GM21737 (cell line): ENCODE measurements at regions not wholly inside any gene's neighbourhood (a gene's known extent, or its start where the extent isn't known, plus 50 kb on each side); places are given as distances from the start of the nearest gene placed in this dataset.
"Not testable (repeated sequence)": the region's sequence is repeated elsewhere in the genome, so short reads cannot be mapped to it uniquely, and the experiment has no call there.

ENCODE experiments used
- ATAC-seq: cut with Tn5 transposase; IDR thresholded peaks from one replicate; pipeline ENCODE4 v1.9.1; 2021; ENCODE audit warnings: mild to moderate bottlenecking, moderate library complexity; ENCODE audit not compliant: unreplicated experiment

DNA sequence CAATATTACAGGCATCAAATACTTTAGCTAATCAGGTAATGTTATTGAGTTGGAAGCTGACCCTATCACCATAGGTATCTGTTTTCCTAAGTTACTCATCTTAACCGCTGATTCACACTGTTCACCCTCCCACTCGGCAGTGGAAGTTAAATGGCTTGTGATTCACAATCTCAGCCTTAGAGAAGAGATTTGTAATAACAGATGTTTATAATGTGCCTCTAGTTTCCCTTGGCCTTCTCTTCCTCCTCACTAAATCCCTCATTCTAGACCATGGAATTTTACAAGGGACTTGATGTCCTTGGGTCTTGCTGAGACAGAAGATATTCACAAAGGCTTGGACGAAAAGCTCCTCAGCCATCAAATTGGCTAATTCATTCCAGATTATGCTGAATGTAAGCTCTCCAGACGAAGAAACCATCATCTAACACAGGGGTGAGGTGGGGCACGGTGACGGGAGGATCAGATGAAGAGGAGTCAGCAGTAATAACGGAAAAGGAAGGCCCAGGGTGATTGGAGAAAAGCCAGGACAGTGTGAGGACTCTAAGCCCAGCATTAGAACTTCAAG is 931.7 kb downstream of the MCTP2 start:
- ATAC-seq: no peak

DNA sequence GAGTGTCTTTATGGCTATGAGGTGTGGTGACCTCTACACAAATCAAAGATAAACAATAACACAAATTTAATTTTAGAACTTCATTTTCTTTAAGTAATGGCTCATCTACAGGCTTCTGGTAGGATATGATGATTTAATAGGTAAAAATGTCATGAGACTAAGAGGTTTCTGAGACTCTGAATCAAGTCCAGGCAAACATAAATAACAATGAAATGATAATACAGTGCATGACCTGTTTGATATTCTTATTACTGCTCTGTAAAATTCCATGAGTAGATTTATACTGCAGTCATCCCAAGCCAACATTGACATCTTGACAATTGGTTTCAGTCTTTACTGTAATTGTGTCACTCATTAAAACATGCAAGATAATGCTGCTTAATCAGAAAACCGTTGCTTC is 936.8 kb downstream of the MCTP2 start:
- ATAC-seq: no peak

DNA sequence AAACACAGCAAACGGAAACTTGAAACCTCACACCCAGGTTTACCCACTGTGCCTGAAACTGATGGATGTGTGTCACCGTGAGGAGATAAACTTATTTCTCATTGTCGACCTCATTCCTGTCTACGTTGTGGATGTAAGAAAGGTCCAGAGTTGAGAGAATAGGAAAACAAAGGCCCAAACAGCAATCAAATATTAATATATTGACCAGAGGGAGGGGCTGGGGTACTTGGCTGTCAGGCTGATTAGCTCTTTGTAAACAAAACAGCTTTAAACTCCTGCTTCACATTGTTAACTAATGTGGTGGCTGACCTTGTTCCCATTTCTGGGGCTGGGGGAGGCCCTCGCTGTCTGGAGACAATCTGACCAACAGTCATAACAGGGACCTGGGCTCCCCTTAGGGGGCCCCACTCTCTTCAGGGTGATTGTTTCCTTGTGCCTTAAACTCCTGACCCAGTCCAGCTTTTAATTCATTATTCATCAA is 937.6 kb downstream of the MCTP2 start:
- no peak for ATAC-seq

DNA sequence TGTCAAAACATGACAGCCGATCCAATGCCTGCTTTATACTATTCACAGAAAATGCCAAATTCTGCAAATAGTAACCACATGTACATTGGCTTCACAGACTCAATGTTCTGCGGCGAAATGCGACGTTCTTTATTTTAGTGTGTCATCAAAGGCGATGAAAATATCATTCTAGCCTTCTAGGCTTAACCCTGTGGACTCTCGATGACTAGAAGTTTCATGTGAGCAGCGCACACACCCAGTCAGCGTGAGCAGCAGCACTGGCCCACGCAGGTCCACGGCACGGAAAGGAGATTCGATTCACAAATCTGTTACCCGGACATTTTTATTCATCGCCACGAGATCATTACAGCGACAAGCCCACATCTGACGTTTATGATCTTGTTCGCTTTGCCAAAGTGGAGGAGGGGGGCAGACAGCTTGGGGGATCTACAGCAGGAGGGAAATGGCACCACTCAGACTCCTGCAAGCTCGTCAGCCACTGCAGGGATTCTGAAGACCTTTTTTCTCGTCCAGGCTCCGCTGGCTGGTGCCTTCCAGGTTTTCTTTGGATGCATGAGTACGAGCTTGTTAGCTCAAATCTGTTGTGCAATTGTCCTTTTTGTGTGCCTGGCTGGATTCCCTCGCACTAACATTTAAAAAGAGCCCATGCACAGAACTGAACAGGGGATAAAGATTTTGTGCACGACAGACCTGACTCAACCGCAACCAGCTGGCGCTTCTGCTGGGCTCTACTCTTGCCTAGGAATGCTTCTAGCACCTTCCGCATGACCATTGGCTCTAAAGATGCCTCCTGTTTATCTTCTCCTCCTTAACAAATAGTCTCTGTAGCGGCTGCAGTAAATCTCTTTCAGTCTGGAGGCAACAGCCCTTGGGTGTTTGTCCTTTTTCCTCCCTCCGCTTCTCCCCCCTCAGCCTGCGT is 938.4 kb downstream of the MCTP2 start:
- no peak for ATAC-seq

DNA sequence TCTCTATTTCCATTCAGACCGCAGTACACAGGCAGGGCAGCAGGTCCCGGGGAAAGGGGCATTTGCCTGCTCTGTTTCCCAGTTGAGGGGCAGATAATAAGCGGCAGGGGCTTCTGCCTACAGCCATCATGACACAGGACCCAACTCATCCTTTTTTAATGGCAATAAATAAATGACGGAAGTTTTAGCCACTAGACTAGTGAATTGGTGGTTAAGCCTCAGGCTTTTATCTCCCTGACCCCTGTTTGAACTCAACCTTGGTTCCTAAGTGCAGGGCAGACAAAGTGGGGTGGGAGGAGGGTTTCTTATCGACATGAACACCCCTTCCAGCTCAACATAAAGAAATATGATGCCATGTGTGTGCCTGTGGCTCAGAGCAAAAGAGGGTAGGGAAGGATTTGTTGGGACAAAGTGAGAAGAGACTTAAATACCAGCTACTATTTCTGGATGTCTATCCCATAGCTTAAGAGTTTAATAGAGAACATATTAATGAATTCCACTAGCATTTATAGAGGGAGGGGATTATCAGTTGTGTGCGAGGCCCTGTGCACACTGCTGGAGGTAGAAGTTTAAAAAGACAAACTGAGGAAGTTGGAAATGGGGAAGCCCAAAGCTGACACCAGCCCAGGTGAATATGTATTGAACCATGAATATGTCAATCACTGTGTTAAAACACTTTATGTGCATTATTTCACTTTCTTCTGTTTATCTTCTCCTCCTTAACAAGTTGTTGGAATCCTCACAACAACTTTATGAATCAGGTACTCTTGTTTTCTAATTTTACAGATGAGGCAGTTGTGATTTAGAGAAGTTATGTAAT is 939.4 kb downstream of the MCTP2 start:
- no peak for ATAC-seq

DNA sequence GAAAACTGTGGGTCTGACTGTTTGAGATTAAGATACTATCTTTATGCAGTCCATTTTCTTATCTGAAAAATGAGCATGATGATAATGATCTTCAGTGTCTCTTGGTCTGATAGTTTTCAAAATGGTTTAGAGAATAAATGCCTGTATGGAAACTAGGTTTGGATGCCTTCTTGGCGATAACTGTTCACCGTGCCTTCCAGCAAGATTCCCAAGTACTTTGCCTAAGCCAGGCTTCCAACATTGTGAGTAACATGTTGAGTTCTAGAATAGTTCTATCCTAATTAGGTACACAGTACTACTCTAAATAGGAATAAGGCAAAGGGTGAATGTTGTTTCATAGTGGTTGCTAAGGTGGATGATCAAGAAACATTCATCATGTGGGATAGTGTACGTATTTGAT is 940.2 kb downstream of the MCTP2 start:
- ATAC-seq: no peak

DNA sequence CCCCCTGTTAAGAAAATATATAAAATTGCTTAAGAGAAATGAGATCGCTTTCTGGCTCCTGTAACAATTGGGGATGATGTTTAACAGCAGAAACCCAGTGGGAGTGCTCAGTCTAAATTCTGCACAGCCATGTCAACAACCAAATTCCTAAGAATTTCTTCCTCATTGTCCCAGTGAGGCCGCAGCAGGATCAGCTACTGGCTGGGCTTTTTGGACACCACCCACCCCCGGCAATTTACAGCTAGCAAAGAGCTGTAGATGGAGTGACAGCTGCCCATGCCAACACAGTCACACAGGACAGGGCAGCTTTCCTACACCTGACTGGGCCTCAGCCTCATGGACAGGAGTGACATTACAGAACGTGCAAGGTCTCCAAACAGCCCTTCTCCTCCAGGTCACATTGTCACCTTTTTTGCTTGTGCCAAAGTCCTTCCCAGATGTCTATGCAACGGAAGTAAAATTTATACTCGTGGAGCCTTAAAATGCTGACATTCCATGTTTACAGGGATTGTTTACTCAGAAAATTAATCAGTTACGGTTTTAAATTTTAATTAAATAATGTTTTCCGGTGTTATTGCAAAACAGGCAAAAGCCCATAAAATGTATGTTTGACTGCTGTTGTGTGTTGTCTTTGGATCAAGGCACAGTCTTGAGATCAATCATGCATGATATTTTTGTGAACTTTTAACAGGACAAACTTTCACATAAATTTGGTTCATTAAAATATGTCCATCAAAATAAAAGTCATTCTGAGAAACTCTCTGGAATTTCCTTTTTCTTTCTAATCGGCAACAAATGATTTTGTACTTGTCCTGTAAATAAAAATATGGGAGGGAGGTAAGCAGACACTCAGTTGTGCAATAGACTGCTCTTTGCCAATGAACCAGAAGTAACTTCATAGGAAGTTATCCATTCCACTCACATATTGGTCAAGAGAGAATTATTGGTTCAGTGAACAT is 943.2 kb downstream of the MCTP2 start:
- ATAC-seq: no peak

DNA sequence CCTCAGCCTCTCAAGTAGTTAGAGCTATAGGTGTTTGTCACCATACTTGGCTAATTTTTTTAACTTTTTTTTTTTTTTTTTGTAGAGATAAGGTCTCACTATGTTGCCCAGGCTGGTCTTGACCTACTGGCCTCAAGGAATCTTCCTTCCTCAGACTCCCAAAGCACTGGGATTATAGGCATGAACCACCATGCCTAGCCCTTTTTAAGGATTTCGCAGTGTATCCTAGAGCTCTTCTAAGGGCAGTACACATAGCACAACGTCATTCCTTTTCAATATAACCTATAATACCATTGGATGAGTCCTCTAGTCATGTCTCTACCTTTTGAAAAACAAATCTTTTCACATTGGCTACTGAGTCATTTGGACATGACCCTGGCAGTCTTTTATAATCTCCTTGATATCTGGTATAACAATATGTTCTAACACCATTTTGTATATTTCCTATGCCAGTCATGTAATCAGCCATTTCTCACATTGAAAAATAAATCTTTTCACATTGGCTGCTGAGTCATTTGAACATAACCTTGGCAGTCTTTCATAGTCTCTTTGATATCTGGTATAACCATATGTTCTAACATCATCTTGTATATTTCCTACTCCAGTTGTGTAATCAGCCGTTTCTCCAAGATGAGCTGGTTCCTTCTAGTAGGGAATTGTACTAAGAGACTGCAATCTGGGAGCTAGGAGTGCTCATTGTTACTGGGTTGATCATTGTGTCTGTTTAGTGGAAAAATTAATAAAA is 944.7 kb downstream of the MCTP2 start:
- ATAC-seq: no peak

DNA sequence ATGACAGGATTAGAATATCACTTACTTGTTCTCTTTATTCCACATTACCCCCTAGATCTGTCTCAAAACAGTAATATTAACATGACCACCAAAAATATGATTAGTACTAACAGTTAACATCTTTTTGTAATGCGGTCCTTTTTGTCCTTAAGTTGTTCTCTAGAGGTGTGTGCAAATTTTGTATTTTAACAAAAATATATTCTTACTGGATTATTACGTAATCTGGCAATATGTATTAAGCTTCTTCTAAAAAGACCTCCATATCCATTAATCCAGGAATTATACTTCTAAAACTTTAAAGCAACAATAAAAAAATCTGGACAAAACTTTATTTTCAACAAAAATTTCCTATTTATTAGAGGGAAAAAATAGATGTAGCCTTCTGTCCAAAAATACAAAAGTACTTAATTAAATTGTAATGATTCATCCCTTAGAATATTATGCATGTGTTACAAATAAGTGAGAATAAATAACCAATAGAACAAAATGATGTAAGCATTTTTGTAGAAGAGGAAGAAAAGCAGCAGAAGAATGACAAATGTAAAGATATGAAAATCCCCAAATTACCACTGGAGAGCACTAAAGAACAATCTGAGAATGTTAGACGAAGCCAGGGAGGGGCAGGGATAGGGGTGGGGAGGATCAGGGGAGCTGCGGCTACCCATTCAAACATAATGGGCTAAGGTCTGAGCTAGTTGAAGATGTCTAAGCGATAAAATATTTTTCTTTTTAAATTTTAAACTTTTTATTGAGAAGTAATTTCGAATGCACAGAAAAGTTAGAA is 945.6 kb downstream of the MCTP2 start:
- no peak for ATAC-seq

DNA sequence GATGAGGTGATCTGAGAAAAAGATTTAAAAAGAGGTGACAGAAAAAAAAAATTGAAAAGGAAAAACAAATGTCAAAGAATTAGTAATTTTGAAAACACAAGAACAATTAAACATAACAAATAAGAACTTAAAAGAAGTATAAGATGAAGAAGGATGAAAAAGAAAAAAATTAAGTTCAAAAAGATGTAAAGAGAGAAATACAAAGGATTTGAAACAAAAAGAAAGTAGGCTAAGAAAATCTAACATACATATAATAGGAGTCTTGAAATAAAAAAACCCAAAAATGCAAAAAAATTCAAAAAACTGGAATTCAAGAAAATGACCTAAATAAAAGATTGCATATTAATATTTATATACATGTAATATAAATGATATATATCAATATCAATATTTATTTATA is 949.2 kb downstream of the MCTP2 start:
- no peak for ATAC-seq

DNA sequence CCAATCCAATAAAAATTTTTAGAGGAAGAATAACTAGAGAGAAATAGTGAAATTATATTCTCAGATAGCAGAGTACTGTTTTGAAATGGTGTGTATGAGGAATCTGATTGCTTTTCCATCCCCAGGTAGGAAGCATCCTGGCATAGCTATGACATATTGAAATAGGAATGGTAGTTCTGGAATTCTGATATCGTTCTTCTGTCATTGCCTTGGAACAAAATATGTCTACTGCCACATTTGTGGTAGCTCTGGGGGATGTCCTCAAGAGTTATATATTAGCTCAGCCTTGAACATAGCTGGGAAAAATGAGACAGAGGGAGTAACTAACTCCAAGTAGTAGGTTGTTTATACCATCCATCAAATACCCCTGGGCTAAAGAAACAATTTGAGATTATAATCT is 950.7 kb downstream of the MCTP2 start:
- ATAC-seq: no peak

DNA sequence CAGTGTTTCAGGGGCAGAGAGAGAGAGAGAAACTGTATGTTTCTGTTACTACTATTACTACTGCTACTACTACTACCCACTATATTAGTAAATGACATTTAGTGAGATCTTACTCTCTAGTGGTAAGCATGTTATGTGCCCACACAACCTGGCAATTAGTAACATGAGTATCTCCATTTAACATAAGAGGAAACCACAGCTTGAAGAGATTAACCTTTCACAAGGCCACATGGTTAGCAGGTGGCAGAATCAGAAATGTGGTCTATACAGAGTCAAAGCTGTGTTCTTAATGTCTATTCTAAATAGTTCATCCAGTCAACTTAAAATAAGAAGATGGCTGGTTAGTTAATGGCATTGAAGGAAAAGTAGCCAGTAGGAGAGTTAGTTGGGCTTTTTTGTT is 961.6 kb downstream of the MCTP2 start:
- no peak for ATAC-seq

DNA sequence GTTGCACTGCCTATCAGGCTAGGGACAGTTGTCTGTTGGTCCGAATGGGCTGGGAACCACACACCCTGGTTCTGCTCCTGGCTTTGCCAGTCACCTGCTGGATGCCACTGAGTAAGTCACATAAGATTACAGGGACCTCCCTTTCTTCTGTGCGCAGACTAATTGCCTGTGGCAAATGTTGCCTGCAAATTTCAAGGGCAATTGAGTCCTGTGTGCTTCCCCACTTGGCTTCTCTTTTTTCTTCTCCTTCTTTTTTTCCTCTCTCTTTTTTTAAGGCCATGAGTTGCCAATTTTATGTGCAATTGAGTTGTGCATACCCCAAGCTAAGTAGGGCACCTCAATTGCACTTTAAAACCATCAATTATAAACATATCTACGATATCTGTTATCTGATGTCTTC is 963.4 kb downstream of the MCTP2 start:
- no peak for ATAC-seq

DNA sequence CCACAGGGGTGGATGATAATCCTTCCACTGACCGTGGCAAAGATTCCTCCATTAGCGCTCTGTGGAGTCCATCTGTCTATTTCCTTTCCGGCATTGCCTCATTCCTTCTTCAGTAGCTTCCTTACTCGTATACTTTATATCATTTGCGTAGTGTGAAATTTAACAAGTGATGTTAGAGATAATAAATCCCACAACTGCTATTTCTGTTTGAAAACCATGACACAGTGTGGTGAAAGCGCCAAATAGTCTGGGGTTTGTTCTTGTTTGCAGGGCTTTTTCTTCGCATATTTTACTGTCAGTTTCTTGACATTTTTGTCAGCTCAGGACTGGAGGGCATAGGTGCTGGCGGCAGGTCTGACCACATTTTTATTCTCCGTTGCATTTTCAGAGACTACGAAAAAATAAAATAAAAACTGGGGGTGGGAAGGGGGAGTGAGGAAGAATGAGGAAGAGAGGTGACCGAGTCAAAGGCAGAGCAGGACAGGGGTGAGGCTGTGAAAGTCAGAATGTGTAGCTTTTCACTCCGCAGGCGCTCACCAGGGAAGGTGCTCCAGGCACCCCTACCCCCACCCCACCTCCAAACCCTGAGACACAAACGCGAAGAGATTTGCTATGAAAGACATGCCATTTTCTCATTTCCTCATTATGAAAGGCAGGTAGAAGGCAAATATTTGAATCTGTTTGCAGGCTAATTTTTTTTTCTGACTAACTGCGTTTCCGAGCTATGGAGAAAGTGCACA is 965.0 kb downstream of the MCTP2 start:
- ATAC-seq: no peak

DNA sequence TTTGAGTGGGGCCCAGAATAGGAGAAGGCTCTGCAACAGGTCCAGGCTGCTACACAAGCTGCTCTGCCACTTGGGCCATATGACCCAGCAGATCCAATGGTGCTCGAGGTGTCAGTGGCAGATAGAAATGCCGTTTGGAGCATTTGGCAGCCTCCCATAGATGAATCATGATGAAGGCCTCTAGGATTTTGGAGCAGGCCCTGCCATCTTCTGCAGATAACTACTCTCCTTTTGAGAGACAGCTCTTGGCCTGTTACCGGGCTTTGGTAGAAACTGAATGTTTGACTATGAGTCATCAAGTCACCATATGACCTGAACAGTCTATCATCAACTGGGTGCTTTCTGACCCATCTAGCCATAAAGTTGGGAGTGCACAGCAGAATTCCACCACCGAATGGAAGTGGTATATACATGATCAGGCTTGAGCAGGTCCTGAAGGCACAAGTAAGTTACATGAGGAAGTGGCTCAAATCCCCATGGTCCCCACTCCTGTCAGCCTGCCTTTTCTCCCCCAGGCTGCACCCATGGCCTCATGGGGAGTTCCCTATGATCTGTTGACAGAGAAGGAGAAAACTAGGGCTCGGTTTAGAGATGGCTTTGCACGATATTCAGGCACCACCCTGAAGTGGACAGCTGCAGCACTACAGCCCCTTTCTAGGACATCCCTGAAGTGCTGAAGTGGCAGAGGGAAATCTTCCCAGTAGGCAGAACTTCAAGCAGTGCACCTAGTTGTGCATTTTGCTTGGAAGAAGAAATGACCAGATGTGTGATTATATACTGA is 971.4 kb downstream of the MCTP2 start:
- no peak for ATAC-seq

DNA sequence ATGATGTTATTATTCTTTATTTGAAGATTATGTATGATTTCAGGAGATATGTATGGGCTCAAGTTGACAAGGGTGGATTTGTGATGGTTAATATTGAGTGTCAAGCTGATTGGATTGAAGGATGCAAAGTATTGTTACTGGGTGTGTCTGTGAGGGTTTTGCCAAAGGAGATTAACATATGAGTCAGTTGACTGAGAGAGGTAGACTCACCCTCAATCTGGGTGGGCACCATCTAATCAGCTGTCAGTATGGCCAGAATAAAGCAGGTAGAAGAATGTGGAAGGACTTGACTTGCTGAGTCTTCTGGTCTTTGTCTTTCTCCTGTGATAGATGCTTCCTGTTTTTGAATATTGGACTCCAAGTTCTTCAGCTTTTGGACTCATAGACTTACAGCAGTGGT is 973.7 kb downstream of the MCTP2 start:
- no peak for ATAC-seq

DNA sequence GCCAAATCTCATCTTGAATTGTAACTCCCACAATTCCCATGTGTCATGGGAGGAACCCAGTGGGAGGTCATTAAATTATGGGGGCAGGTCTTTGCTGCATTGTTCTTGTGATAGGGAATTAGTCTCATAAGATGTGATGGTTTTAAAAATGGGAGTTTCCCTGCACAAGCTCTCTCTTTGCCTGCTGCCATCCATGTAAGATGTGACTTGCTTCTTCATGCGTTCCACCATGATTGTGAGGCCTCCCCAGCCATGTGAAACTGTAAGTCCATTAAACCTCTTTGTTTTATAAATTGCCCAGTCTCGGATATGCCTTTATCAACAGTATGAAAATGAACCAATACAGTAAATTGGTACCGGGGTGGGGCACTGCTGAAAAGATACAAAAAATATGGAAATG is 974.5 kb downstream of the MCTP2 start:
- ATAC-seq: not testable (repeated sequence)

DNA sequence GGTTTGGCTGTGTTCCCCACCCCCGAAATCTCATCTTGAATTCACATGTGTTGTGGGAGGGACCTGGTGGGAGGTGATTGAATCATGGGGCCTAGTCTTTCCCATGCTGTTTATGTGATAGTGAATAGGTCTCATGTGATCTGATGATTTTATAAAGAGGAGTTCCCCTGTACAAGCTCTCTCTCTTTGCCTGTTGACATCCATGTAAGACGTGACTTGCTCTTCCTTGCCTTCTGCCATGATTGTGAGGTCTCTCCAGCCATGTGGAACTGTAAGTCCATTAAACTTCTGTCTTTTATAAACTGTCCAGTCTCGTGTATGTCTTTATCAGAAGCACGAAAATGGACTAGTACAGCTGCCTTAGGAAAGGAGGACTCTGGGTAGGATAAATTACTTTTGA is 976.7 kb downstream of the MCTP2 start:
- no peak for ATAC-seq
